ENCODE measurements at regions not wholly inside any gene's neighbourhood (a gene's known extent, or its start where the extent isn't known, plus 50 kb on each side); places are given as distances from the start of the nearest gene placed in this dataset.

DNA sequence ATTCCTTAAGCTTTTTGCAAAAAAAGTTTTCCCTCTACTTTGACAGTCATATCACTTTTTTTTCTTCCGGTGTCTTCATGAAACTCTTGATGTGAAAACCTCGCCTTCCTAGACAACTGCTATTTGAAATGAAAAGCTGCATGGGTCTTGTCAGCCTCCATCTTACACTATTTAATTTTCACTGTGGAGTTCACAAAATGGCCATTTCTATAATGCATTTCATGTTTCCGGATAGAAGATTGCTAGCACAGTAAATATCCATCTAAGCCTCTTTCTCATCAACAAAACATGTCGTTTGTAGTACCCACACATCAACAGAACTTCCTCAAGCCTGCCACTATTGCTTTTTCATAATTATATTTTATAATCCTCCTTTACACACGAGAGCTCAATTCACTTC lies 204.9 kb upstream of the ID4 start:
- no peak for DNase-seq

DNA sequence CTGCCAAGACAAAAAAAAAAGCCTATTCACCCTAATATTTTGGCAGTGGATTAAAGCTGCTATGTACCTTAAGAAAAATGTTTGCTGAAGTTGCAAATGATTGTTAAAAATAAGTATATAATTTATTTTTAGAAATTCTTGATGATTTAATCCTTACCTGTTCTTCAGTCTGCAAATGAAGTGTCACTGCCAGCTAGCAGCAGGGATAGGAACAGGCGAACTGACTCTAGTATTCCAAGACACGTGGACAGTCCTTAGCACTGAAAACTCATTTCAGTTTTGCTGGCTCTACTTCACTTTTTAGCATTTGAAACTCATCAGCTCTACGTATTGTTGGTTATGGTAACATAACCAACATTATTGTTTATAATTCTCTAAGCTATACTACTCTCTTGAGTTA lies 204.4 kb upstream of the ID4 start:
- no peak for DNase-seq

DNA sequence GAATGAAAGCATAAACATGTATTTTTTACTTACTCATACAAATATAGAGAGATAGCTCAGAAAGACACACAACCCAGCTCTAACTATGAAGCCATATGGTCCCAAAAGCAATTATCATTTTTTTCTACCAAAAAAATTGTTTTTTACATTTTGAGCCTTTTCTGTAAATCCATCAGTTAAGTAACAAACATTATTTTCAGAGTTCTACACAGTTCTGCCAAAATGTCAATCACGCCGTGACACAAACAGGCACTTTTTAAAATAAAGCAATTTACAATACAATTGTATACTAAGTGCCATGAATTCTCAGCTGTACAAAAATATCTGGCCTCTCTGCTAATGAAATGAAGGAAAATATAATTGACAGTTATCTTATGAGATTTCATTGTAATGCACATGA lies 201.4 kb upstream of the ID4 start:
- no peak for DNase-seq

DNA sequence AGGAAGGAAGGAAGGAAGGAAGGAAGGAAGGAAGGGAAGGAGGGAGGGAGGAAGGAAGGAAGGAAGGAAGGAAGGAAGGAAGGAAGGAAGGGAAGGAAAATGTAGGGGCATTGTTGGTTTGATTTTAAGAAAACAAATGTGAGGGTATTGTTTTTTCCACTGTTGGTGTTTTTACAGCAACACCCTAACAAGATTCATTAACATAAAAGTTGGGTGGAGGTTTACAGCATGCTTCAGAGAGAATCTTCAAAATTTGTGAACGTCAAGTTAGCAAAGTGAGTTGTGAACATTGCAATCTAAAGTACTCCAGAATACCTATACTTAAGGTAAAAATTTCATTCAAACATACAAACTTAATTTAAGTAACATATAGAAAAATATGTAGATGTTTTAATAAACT lies 200.2 kb upstream of the ID4 start:
- no peak for DNase-seq

DNA sequence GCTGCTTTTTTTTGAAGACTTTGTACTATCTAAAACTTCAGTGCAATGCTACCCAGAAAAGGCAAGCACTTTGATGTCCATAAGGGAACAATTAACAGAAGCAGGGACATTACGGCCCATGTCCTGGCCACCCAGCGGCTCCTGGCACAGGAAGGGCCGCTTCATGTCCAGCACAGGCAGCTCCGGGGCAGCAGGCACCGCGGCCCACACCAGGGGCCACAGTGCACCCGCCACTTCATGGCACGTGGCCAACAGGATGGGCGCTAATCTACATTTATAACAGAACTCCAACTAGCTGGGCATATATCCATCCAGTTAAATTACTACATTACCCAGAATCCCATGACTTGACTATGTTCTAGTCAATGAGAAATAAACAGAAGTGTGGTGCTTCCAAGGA lies 198.2 kb upstream of the ID4 start:
- no peak for DNase-seq

DNA sequence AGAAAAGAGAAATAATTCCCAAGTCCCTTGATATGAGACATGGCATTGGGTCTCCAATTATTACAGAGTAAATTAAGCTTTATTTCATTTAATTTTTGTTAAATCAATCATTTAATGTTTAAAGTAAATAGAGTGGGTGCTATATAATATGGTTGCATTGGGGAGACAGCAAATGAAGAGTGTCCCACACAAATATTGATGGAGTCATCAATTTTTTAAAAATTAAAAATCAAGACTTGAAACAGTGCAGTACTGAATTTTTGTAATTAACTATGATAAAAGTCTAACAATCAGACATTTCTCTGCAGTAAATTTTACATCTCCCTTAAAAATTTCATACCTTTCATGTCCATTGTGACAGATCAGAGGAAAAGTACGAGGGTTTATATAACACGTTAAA lies 193.9 kb upstream of the ID4 start:
- no peak for DNase-seq

DNA sequence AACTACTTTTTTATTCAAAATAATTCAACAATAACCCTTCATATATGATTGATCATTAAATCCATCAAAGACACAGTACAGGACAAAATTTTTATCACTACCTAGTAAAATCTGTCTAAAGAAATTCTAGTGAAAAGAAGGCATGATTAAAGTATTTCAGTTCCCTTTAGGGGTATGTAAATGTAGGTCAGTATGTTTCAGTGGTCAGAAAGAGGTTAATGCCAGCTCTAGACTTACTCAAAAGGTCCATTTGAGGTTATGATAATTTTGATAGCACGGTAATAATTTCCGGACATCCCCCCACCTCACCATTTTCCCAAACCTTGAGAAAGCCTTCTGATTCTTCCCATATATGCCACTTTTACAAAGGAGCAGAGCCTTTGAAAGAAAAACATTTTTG lies 193.5 kb upstream of the ID4 start:
- DNase-seq: no peak

DNA sequence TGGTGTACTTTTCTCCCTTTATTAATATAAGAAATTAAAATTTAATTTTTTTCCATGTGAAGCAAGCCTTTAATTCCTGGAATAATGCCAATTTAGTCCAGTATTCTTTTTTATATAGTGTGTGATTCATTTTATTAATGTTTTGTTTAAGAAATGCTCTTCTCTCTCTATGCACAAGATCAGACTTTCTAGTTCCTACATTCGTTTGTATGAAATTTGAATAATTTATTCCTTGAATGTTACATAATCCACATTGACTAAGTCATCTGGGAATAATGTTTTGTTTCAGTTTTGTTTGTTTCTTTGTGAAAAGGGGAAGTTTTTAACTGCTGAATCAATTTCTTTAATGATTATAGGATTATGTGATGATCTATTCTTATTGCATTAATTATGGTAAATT lies 181.4 kb upstream of the ID4 start:
- DNase-seq: no peak

DNA sequence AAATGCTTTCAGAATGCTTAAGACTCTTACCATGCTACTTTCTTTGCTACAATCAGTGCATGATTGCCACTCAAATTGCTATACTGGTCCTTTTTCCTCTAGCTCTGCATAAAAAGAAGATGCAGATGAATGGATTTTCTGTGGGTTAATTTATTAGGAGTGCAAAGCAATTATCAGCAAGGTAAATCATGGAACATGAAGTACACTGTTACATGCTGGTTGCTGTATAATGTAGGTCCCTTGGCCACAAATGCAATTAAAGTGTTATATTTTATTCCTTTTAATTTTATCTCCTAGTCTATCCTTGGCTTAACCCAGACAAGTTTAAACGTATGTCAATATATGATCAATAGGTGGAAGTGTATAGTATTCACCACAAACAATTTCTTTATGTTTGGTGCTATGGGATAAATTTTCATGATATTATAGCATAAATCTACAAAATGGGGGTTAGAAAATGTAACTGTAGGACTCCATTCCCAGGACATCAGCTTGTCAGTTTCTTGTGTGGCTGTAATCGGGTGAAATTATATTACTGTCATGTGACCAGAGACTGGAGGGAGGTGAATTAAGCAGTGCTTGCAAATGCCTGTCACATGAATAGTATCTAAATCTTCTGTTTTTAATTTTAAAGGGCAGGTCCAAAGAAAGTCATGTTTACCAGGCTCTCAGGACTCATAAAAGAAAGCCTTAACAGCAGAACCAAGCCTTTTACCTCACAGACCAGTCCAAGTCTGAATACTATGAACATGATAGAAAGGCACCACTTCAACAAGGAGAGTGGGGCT lies 176.9 kb upstream of the ID4 start:
- no peak for DNase-seq

DNA sequence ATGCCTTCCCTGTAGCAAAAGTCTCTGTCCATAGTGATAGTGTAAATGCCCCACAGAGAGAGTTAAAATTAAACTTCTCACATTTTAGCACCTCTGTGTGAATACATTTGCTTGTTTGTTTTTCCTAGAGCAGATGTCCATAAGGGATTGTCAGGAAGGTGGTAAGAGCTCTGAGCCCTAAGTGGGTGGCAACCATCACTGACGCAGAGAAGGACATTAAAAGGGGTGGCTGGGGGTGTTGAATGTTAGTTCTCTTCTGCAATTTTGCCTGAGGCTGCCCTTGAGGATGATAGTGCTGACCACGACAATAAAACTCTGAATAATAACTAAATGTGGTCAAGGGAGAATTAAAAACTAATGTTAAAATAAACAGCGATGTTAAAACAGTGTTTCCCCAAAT lies 174.3 kb upstream of the ID4 start:
- no peak for DNase-seq

DNA sequence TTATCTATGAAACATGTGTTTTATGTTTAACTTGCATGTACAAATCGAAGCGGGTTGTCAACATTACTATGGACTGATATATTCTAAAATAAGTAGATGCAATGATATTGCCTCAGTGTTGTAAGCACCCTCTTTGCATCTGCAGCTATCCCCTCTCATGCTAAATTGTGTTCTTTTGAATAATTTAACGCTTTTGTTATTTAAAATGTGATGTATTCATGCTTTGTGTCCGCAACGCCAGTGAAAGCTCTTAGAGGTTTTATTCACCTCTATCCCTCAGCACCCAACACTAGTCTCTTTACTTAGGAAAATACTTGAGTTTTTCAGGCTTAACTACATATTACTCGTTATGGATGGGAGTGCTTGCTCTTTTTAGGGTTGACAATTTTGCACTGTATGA lies 173.7 kb upstream of the ID4 start:
- no peak for DNase-seq

DNA sequence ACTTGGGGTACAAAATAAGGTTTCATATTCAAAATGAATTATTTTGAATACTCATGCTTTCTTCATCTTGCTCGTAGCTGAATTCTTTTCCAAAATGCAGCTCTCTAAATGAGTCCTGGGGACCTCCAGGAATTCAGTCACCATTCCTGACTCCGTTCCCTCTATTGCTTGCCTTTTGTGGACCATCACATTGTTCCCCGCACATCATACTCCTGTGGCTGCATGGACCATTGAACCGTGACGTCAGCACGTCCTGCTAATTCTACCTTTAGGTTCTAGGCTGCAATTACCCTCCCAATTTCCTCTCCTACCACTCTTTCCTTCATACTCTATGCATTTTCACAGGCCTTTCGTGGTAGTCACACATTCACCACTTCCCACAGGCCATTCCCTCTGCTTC lies 173.1 kb upstream of the ID4 start:
- DNase-seq: no peak

DNA sequence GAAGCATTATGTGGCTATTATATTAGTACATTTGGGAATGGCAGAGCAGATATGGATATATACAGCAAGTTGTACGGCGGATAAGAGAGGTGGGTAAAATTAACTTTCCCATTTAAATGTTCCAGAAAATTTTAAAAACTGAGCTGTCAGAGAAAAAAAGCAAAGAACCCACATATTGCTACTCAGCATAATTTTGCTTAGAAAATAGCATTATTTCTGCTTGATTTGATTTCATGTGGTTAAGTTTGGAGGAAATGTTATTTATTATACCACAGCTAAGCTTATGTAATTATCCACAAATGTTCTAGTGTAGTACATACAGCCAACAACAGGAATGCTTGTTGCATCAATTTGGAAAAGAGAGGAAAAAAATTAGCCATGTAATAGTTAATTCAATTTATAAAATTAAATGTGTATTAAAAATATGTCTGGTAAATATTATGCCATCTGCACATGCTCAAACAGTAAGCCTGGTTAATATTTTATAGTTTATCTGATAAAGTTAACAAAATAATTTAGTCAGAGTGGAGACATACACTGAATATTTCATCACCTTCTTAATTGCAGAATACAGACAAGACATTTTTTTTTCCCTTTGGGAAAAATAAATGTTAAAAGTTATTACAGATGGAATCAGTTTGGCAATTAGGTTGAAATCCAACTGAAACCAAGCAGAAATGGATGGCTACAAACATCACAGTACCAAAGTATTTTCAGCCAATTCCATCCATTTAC lies 172.1 kb upstream of the ID4 start:
- DNase-seq: no peak

DNA sequence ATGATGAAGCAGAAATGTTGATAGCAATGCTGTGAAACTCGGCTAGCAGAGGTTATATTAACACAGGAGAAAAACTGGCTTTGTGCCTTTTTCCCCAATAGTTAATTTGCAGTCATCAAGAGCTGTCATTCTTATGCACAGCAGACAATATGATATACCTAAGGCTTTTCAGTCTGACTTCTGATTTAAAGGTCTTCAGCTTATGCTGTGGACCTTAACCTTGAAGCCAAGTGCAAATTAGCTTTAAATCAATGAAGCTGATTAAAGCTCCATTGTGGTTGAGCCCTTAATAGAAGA lies 171.6 kb upstream of the ID4 start:
- DNase-seq: peak; percentile 32 to 49

DNA sequence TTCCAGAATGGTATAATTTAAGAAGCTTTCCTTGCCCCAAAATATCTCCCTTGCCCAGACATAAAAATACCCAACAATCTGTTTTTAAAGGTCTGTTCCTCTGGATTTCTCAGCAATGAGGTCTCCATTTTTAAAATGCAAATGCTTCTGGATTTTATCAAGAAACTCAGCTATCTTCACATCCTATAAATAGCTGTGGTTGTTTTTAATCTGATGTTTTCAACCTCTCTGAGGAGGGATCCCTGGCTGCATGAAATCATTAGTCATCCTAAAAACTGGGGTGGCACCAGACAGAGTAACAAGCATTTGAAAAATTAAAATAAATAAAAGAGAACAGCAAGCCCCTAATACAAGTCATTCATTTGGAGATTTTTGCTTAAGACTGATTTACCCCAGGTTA lies 168.5 kb upstream of the ID4 start:
- no peak for DNase-seq

DNA sequence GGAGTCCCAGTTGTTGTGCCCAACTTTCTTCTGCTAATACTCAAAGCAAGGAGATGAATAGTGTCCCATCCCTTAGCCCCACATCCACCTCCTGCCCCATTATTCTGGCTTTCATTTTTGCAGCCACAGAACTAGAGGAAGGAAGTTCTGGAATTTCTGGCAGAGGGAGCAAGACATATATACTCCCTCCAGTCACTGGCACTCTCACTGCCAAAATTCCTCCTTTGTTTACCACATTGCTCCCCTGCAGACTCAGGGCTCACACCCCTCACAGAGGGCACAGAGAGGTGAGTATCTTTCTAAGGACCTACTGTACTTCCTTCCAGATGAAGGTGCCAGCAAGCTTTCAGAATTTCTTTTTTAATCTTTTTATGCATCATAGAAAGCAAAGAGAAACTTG lies 168.0 kb upstream of the ID4 start:
- peak in 1 of 2 experiments; percentile 3 for DNase-seq

DNA sequence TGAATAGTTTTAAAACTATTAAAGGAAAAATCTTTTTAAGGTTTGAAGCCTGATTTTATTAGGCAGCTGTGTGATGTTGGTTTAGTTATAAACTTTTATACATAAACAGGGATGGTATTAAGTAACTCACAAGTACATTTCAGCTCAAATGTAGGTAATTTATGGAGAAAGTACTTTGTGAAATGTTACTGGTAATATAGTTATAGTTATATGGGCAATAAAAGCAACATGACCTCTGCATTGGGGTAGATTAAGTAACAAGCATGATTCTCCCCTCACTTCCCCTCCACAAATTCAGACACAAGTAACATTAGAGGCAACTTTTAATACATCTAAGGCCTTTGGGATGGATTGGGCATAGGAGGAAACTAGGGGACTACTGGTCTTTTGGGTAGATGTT lies 154.3 kb upstream of the ID4 start:
- no peak for DNase-seq

DNA sequence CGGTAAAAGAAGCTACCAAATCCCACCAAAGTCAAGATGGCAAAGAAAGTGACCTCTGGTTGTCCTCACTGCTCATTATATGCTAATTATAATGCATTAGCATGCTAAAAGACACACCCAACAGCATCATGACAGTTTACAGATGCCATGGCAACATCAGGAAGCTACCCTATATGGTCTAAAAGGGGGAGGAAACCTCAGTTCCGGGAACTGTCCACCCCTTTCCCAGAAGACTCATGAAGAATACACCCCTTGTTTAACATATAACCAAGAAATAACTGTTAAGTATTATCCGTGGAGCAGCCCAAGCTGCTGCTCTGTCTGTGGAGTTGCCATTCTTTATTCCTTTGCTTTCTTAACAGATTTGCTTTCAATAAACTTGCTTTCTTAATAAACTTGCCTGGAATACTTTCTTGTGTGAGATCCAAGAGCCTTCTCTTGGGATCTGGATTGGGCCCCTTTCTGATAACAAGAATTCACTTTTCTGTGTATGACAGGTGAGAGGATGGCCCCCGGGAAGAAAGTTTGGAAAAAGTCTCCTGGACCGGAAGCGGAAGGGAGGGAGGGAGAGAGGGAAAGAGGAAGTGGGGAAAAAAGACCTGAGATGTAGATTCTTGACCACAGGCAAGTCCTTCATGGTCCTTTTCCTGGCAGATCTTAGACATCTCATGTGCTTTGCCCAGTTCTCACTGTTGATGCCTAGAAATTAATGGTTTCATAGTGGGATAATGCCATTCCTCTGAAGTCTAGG lies 146.7 kb upstream of the ID4 start:
- DNase-seq: no peak

DNA sequence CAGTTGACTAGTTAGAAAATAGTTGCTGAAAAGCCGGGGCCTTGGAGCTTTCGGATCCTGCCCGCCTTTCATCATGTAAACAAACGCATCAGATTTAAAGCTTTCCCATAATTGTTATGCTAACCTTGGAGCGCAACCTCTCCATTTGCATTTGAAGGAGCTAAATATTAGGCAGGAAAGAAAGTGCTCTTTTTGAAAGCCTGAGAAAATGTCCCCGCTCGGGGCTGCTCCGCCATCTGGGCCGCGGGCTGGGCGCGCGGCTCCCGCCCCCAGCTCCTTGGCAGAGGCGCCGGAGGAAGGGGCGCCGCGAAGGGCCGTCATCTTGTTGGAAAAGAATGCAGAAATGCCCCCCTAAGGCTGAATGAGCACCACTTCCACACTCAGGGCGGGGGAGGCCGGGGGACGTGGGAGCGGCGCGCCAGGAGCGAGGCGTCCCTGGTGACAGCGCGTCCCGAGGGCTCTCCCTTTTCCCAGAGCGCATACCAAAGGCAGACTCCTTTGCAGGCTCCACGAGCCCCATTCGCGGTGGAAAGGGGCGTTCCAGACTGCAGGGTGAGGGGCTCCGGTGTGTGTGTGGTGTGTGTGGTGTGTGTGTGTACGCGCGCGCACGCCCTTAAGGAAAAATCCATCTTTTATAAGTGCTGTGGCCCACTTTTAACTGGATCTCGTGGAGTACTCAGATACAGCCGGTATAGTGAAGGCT lies 145.6 kb upstream of the ID4 start:
- DNase-seq: no peak

DNA sequence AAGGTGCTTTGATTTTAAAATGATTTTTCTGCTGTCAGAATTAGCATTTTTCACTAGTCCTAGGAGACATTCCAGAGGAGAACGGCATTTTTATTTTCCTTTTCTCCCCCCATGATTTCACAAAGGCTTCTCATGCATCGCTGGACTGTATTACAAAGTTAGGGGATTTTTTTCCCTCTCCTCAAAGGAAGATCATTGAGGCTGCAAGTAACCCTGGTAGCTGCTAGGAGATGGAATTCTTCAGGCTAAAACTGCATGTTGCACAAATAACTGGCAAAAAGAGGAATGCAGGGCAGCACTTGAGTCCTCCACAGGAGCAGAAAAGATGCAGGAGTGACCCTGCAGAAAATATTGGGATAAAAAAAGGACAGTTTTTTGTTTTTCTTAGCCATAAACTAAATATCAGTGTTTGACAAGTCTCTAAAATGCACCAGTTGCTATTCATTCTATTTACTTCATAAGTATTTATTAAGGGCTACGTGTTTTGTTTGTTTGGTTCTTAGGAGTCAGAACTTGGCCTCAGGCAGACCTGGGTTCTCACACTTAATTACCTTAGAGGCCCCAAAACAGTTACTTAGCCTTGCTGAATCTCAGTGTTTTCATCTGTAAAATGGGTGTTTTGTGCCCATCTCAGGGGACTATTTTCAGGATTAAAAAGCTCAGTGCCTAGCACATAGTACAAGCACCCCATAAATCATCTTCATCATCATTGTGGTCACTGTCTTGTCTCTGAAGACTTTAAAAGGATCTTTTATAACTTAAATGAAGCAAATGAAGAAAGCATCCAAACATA lies 144.5 kb upstream of the ID4 start:
- DNase-seq: no peak

DNA sequence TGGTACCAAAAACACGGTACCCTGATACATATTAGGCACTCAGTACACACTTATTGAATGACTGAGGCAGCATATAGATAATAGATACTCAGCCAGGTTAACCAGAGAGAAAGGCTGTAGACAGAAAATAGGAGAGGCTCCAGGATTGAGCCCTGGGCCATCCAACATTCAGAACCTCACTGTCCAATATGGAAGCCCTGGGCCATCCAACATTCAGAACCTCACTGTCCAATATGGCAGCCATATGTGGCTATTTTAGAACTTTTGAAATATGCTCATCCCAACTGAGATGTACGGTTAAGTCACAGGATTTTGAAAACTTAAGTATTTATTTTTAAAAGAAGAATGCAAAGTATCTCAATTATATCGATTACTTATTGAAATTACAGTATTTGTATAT lies 142.5 kb upstream of the ID4 start:
- no peak for DNase-seq

DNA sequence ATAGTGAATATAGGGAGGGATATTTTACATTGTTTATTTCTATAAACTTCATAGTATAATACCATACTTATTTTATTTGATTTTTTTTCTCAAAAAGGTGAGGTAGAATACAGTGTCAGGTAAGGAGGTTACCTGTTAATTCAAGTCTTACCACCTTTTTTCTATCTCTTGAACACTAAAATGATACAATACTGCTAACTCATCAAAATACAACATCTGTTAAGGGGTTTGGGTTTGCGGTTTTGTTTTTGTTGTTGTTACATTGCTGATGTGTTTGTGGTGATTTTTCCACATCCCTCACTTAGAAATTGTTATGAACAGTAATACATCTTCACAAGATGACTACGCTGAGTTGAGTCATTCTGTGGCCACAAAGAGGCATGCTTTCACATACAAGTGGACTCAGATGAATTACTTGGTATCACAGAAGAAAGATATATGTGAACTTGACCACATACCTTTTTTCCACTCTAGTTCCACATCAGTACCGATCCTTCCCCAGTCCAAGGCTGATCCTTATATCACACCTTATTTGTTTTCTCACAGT lies 139.4 kb upstream of the ID4 start:
- DNase-seq: no peak

DNA sequence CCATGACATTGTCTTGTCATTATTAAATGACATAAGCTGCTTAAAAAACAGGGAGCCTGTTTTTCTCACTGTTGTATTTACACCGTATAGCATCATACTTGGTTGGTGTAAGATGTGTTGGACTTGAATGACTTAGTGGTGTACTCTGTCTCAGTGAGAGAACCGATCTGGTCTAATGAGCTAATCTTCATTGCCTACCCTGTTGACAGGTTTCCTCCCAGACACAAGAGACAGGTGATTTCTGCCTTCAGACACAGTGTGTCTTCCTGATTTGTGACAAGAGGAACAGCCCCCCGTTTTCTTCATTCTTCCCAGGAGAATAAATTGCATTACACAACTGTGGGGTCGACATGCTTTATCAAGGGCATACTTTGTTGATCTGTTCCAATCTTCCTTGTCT lies 137.2 kb upstream of the ID4 start:
- no peak for DNase-seq
